GM13977 (cell line): ENCODE measurements at regions not wholly inside any gene's neighbourhood (a gene's known extent, or its start where the extent isn't known, plus 50 kb on each side); places are given as distances from the start of the nearest gene placed in this dataset.

ENCODE experiments used
- DNase-seq: peaks from one replicate; pipeline ENCODE4 v3.0.0; 2012; ENCODE audit warnings: low spot score
- in situ Hi-C: fragments of 300-500 bp; cut with MboI; formaldehyde crosslinking; loops from one replicate; pipeline ENCODE4 v1.12.0; 2022; ENCODE audit warnings: low sequenced_read_pairs, low pct_unique_long_range_greater_than_20kb, mixed read lengths, inconsistent platforms; ENCODE audit not compliant: unreplicated experiment
- TF ChIP-seq, protein P1 (sequence below): IDR thresholded peaks from 2 replicates; pipeline ENCODE4 v1.5.1; 2012; ENCODE audit warnings: mild to moderate bottlenecking, control low read depth; ENCODE audit not compliant: insufficient read depth; ENCODE audit errors: extremely low read depth, missing control alignments

DNA sequence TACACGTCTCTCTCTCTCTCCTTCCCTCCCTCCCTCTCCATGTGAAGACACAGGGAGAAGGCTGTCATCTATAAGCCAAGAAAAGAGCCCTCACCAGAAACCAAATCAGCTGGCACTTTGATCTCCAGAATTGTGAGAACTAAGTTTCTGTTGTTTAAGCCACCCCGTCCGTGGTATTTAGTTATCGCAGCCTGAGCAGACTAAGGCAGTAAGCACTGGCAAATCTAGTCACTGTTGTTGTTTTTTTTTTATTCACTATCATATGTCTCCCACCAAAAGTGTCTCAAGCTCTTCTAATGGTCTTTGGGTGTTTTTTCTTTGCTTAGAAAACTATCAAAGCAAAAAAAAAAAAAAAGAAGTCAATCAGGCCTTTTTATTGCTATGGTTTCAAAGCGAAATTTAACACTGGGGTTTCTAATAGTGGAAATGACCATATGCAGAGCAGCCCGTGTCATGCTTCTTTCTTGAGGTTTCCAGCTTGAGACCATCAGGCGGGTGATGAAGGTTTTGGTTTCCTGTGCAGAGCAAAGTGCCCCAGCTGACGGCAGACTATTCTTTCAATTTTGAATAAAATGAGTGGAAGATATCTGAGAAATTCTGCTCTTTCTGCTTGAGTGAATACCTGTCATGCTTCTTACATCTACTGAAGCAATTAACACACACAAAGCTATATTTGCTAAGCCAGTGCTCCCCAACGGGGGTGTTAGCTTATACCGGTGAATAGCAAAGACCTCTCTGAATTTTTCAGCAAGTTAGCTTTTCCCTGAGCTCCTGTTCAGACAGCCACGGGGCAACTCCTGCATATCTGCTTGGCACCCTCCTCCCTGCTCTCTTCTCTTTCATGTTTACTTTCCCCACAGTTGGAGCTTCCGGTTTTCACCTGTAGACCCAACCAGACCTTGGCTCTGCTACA lies 394.1 kb upstream of the ATP5MC3 start:
- DNase-seq = peak; percentile 53
- TF ChIP-seq, protein P1, sequence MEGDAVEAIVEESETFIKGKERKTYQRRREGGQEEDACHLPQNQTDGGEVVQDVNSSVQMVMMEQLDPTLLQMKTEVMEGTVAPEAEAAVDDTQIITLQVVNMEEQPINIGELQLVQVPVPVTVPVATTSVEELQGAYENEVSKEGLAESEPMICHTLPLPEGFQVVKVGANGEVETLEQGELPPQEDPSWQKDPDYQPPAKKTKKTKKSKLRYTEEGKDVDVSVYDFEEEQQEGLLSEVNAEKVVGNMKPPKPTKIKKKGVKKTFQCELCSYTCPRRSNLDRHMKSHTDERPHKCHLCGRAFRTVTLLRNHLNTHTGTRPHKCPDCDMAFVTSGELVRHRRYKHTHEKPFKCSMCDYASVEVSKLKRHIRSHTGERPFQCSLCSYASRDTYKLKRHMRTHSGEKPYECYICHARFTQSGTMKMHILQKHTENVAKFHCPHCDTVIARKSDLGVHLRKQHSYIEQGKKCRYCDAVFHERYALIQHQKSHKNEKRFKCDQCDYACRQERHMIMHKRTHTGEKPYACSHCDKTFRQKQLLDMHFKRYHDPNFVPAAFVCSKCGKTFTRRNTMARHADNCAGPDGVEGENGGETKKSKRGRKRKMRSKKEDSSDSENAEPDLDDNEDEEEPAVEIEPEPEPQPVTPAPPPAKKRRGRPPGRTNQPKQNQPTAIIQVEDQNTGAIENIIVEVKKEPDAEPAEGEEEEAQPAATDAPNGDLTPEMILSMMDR = no peak
- in situ Hi-C loops = no loop called here

DNA sequence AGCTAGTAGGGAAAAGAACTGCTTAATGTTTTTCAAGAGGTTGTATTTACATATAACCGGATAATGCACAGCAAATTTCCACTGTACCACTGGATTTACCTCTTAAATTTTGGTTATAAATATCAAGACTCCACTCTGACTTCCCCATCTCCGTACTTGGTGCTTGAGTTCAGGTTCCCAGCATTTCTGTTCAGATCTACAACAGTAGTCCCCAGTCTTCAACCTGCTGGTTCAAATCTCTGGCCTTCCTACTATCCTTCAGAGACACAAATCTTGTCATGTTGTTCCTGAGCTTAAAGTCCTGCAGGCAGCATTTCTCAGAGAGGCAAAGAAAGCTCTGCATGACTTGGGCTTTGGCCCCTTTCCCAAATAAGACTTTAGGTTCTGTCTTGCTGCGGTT lies 392.6 kb upstream of the ATP5MC3 start:
- in situ Hi-C loops = no loop called here
- TF ChIP-seq, protein P1 = no peak

DNA sequence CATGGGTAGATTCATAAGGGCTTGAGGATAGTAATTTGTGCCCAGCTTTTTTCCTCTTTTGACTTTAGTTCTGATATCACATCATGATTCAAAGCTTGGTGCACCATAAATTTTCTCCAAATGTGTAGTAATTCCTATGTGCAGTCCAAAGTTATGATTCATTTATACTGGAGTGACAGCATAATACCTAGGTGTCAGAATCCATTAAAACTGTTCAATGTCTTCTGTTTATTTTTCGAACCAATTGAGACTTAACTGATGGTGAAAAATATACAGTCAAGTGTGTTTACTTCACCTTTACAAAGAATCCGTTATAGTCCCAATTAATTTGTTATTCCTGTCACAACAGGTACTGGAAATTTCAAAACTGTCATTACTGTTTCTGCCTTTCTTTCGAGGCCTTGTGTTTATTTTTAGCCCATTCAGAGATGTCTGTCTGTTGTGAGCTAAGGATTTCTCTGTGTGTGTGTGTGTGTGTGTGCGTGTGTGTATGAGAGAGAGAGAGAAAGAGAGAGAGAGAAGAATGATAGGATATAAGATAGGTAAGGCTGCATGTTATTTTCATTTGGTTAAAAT lies 389.7 kb upstream of the ATP5MC3 start:
- no peak for DNase-seq
- TF ChIP-seq, protein P1 = no peak
- in situ Hi-C loops = no loop called here

More for the DNA sequence above, 392.6 kb upstream of the ATP5MC3 start:
- DNase-seq = no peak

DNA sequence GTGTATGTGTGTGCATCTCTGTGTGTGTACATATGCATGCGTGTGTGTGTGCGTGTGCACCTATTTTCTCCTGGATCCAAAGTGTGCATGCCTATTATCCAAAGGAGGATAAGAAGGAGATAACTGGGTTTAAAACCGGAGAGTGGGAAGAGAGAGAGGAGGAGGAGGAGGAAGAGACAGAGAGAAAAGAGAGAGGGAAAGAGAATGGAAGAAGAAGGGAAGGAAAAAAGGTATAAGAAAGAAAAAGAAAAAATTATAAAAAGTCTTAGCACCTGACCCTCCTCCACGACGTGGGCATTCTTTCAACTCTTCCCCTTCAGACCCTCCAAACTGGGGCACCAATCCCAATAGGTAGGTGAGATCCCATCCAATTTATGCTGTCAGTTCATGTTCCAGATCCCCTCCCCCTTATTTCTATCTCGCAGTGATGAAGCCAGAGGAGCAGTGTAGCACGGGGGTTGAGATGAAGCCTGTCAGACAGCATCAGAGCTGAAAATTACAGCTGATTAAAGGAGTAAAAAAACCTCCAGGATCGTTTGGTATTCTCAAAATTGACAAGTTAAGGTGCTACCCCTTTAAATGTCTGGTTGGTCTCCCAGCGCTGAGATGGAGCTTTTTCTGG lies 386.7 kb upstream of the ATP5MC3 start:
- TF ChIP-seq, protein P1 = no peak
- DNase-seq = no peak
- in situ Hi-C loops = no loop called here

- in situ Hi-C loops = no loop called here
- no peak for DNase-seq
Measured at GRCh38 chr2:175567435-175568061, 386.0 kb upstream of the ATP5MC3 start.

DNA sequence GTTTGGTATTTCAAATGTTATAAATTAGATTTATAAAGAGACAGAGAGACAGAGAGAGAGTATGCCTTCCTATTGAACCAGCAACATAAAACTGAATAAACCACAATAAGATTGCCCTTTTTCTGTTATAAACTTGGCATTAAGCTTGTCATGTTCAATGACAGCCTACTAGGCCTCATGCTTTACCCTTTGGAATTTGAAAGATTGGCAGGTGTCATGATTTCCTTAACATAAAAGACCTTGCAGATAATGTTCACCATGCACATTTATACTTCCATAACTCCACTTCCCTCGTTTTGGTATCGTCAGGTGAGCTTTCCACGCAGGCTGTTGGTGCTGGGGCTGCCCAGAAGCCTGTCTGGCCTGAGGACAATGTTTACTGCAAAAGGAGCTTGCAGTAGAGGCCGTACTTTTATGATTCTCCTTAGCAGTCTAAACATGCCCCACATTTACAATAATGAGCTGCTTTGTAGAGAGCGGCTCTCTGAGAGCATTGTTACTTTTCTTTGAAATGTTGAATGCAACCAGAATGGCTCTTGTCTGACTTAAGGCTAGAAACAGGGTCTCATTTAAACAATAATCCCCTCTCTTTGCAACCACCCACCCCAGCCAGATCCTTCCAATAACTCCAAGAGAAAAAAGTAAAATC lies 379.1 kb upstream of the ATP5MC3 start:
- in situ Hi-C loops = no loop called here
- no peak for DNase-seq
- TF ChIP-seq, protein P1 = no peak

More at GRCh38 chr2:175567435-175568061, 386.0 kb upstream of the ATP5MC3 start:
- TF ChIP-seq, protein P1 = no peak
